ENCODE measurements at regions not wholly inside any gene's neighbourhood (a gene's known extent, or its start where the extent isn't known, plus 50 kb on each side); places are given as distances from the start of the nearest gene placed in this dataset.
A peak's percentile ranks its signal among the peaks of the same experiment; 100 is the strongest.
"Not testable (repeated sequence)": the region's sequence is repeated elsewhere in the genome, so short reads cannot be mapped to it uniquely, and the experiment has no call there.

GRCh38 chr20:43404878-43405277 lies 52.8 kb upstream of the SRSF6 start:
- DNase-seq (ENCODE audit: low read depth), result no peak

GRCh38 chr20:43400882-43401281 lies 56.8 kb upstream of the SRSF6 start:
- not testable (repeated sequence) for DNase-seq (ENCODE audit: low read depth)

GRCh38 chr20:43398676-43399324 lies 58.9 kb upstream of the SRSF6 start:
- no peak for DNase-seq (ENCODE audit: low read depth)

GRCh38 chr20:43397147-43397546 lies 60.5 kb upstream of the SRSF6 start:
- DNase-seq (ENCODE audit: low read depth), result no peak

- no peak for DNase-seq (ENCODE audit: low read depth)
Measured at GRCh38 chr20:43393052-43393451, 64.6 kb upstream of the SRSF6 start.

- no peak for DNase-seq (ENCODE audit: low read depth)
Measured at GRCh38 chr20:43392561-43392960, 65.1 kb upstream of the SRSF6 start.

- DNase-seq (ENCODE audit: low read depth), result no peak
Measured at GRCh38 chr20:43389839-43390626, 67.7 kb upstream of the SRSF6 start.

GRCh38 chr20:43389211-43389610 lies 68.5 kb upstream of the SRSF6 start:
- no peak for DNase-seq (ENCODE audit: low read depth)

- DNase-seq (ENCODE audit: low read depth), result no peak
Measured at GRCh38 chr20:43388268-43389002, 69.3 kb upstream of the SRSF6 start.

GRCh38 chr20:43387737-43388136 lies 70.0 kb upstream of the SRSF6 start:
- DNase-seq (ENCODE audit: low read depth), result no peak

- no peak for DNase-seq (ENCODE audit: low read depth)
Measured at GRCh38 chr20:43386878-43387277, 70.8 kb upstream of the SRSF6 start.

GRCh38 chr20:43385914-43386313 lies 71.8 kb upstream of the SRSF6 start:
- no peak for DNase-seq (ENCODE audit: low read depth)

- no peak for DNase-seq (ENCODE audit: low read depth)
Measured at GRCh38 chr20:43384101-43384940, 73.4 kb upstream of the SRSF6 start.

- no peak for DNase-seq (ENCODE audit: low read depth)
Measured at GRCh38 chr20:43383026-43383795, 74.5 kb upstream of the SRSF6 start.

- DNase-seq (ENCODE audit: low read depth), result not testable (repeated sequence)
Measured at GRCh38 chr20:43382135-43382534, 75.6 kb upstream of the SRSF6 start.

GRCh38 chr20:43381533-43381932 lies 76.2 kb upstream of the SRSF6 start:
- not testable (repeated sequence) for DNase-seq (ENCODE audit: low read depth)

GRCh38 chr20:43379239-43379917 lies 78.3 kb upstream of the SRSF6 start:
- DNase-seq (ENCODE audit: low read depth), result peak; percentile 13

GRCh38 chr20:43376831-43377230 lies 80.9 kb upstream of the SRSF6 start:
- DNase-seq (ENCODE audit: low read depth), result no peak

- no peak for DNase-seq (ENCODE audit: low read depth)
Measured at GRCh38 chr20:43375591-43375990, 82.1 kb upstream of the SRSF6 start.

- no peak for DNase-seq (ENCODE audit: low read depth)
Measured at GRCh38 chr20:43372051-43372450, 85.6 kb upstream of the SRSF6 start.

Measured in renal cortical epithelial cell (primary cell).